DMS53 treated with DMSO at 0.1 percent for 48 hours (cell line): ENCODE measurements at regions not wholly inside any gene's neighbourhood (a gene's known extent, or its start where the extent isn't known, plus 50 kb on each side); places are given as distances from the start of the nearest gene placed in this dataset.

Experiments used
- DNase-seq: peaks from one replicate; lab custom pipeline; 2025; ENCODE audit not compliant: unreplicated experiment; lab: John Stamatoyannopoulos, UW

DNA sequence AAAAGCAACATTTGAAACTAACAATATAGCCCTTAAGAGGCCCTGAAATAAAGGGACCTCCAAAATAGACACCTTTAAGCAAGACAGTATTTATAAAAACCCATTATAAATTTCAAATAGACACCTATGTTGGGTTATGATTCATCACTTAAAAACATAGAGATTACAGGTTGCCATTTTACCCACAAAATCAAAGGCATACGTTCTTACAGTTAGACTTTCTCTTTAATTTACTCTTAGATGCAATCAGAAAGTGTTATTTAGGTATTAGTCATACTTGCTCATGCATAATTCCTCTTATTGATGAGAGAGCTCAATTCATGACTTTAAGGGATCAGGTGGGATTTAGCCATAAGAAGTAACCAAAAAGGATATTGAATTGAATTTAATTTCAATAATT lies 51.5 kb upstream of the TMEM200A start:
- no peak for DNase-seq

GRCh38 chr6:130313206-130313605 lies 52.6 kb upstream of the TMEM200A start:
- no peak for DNase-seq

- DNase-seq, result no peak
Observed at GRCh38 chr6:130309028-130309427, 56.8 kb upstream of the TMEM200A start.

- peak; percentile 29 for DNase-seq
Observed at GRCh38 chr6:130307752-130308361, 58.0 kb upstream of the TMEM200A start.

DNA sequence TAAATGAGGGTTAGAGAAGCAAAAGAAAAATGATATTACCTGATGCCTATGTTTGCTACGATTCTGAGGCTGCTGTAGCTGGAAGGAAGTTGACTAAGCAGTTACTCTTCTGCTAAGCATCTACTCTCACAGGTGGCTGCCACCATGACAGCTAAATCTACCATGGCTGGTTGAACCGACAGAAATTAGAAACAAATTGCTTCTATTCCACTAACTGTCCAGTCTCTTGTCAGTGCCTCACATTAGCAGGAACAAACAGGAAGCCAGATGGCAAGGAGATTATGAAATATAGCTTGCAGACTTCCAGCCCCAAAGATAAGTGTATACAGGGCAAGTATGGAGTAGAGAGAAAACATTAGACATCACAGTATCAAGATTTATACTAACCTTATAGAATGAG lies 59.4 kb upstream of the TMEM200A start:
- DNase-seq, result no peak

DNA sequence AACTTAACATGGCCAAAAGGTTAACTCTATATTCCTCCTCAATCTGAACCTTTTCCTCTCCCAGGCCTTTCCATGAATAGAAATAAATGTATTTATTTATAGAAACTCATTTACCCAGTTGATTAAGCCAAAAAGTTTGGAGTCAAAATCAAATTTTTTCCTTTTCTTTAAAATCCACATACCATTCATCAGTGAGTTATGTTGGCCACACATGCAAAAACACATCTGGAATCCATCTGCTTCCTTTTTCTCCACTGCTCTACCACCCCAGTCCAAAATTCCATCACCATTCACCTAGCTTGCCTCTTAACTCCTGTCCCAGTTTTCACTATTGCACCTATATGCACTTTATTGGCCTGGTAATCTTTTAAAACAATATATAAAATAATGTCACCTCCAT lies 62.4 kb upstream of the TMEM200A start:
- DNase-seq, result no peak

- no peak for DNase-seq
Observed at GRCh38 chr6:130298258-130298657, 67.6 kb upstream of the TMEM200A start.

- DNase-seq, result no peak
Observed at GRCh38 chr6:130296854-130297253, 69.0 kb upstream of the TMEM200A start.

DNA sequence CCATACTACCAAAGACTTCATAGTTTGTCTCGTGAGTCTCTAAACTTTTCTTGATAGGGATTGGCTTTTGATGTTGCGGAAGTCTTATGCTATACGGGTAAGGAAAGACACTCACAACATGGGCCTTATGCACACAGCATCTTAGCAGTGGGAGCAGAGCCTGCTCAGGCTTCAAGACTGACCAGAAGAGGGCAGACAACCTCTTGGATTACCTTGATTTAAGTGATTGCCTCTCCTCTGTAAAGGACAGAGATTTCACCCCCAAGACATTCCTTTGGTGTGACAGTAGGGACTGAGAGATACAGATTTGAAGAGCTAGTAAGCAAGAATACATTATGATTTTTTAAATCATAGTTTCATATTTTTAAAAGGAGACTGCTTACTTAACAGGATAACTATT lies 71.0 kb upstream of the SAMD3 start:
- DNase-seq, result peak; percentile 20

- DNase-seq, result no peak
Observed at GRCh38 chr6:130288065-130288464, 65.3 kb upstream of the SAMD3 start.

DNA sequence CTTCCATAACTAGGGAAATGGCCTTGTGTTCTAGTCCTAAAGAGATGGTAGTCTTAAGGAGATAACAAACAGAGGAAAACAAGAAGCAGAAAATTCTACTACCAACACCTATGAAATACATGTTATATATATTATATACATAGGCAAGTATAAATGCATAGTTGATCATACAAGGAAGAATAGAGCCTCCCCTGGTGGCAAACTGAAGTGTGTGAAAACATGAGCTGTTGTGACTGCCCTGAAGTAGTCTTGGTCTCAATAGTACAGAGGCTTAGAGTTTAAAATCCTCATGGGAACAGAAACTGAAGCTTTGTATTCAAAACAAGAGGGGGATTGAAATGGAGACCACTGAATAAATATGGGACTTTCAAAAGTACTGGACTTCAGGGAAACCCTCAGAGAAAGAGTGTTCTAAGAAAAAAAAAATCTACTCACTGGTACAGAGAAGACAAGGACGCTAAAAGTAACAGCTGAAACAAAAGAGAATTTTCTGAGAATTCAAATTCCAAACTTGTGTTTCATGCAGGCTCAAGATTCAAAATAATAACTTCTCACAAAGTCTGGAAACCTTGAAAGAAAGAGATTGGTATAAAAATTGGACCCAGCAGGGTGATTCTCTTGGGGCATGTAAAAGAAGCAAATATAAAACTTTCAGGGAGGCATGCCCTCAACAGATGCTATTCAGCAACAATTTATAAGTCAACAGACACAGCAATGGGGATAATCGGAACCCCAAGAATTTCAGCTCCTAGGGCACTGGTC lies 59.7 kb upstream of the SAMD3 start:
- no peak for DNase-seq

DNA sequence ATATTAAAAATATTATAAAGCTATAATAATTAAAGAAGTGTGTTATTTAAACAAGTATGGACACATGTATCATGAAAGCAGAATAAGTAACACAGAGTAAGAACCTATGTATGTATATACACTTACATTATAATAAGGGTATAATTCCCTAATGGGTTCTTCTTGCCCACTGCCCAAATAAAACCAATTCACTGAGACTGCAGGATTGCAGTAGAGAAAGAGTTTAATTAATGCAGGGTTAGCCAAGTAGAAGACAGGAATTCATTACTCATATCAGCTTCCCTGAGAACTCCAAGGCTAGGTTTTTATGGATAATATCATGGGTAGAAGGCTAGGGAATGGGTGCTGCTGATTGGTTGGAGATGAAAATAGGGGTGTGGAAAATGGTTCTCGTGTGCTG lies 53.8 kb upstream of the SAMD3 start:
- DNase-seq, result no peak

DNA sequence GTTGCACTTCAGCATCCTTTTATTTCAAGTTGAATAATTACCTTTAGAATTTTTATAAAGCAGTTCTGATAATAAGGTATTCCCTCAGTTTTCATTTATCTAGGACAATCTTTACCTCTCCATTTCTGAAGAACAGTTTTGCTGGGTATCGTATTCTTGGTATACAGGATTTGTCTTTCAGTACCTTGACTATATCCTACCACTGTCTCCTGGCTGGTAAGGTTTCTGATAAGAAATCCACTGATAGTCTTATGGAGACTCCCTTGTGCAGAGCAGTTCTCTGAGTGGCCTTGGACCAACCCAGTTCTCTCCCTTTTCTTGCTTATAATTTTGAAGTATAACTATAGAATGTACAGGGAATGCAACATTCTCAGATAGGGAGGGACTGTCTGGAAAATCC lies 51.3 kb upstream of the SAMD3 start:
- no peak for DNase-seq
